ENCODE measurements at regions not wholly inside any gene's neighbourhood (a gene's known extent, or its start where the extent isn't known, plus 50 kb on each side); places are given as distances from the start of the nearest gene placed in this dataset.

GRCh38 chr10:2951235-2951835 is 116.0 kb upstream of the PFKP start:
- DNase-seq: no peak

GRCh38 chr10:2950546-2950945 is 116.8 kb upstream of the PFKP start:
- DNase-seq: no peak

DNA sequence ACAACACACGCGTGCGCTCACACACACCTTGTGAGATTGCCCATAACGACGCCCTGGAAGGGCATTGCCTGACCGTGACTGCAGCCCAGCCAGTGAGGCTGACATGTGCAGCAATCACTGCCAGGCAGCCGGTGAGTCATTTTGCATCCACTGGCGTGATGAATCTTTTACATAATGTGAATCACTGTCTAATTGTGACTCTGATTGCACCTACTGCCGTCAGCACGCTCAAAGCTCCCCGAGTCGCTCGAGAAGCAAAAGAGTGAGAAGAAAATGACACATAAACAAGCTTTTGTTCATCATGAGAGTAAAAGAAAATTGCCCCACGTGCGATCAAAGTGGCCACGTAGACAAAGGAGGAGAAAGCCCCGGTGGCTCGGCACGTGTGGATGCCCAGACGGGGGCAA is 117.4 kb upstream of the PFKP start:
- DNase-seq: peak in 26 of 58 donors; percentile 3 to 57 (median 23)

DNA sequence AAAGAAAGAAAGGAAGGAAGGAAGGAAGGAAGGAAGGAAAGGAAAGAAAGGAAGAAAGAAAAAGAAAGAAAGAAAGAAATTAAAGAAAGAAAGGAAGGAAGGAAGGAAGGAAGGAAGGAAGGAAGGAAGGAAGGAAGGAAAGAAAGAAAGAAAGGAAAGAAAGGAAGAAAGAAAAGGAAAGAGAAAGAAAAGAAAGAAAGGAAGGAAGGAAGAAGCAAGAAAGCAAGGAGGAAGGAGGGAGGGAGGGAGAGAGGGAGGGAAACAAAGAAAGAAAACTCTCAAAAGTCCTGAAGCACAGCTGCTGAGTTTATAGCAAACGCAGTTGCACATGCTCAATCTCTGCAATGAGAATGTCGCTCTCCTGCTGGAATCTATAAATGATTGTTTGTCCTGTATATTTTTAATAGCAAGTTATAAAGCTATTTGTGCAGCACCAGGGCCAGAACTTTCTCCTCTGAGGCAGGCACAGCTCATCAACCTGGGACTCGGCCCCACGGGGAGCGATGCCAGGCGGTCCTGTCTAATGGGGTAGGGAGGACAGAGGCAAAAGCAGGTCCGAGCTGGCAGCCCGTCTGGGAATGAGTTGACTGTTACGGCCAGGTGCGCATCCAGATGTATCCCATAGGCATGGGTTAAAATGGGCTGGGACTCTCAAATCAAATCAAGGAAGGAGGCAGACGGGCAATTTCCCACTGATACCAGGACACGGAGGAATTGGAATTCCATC is 118.0 kb upstream of the PFKP start:
- DNase-seq: no peak

DNA sequence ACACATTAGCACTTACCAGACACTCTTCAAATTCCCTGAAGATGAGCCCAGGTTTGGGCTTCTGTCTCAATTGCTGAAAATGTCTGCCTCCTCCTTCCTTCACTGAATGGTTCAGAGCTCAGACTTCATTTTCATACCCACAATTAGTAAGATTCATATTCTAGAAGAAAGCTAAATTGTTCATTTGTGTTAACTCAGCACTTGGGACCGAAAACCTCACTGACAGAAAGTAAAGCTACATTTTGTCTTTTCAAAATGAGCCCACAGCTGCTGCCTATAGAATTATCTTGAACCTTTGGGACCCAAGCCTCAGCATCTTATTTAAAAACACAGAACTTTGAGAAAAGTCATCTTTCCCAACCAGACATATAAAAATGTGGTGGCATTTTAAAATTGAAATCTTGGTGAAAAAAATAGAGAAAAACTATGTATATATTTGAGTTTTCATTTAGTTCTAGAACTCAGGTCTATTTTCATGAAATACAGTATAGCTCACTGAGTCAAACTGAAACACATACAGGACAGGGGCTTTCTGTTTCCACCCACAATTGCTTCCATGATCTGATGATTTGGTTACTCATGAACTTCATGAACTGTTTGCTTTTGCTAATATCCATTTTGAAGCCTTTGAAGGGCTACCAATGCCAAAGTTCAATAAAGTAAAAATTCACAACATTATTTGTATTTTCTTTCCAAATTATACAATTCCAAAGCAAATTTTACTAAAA is 119.1 kb upstream of the PFKP start:
- no peak for DNase-seq

DNA sequence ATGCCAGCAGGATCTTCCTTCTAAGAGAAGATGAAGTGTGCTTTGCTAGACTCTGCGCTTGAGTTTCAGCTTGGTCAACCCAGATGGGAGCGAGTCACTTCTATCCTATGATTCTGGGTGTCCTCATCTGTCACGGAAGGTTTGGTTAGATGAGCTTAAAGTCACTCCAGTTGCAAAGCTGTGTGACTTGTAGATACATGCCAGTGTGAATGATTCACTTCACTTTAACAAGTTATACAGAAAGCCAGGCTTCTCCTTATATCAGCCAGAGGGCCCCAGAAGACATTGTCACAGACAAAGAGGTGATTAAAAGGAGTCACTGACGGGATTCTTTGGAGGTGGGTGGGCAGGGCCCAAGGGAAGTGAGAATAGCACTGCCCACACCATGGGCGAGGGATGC is 122.6 kb upstream of the PFKP start:
- DNase-seq: no peak

GRCh38 chr10:2943932-2944614 is 123.3 kb upstream of the PFKP start:
- no peak for DNase-seq

GRCh38 chr10:2942938-2943337 is 124.4 kb upstream of the PFKP start:
- DNase-seq: no peak

GRCh38 chr10:2938869-2939268 is 128.5 kb upstream of the PFKP start:
- no peak for DNase-seq

DNA sequence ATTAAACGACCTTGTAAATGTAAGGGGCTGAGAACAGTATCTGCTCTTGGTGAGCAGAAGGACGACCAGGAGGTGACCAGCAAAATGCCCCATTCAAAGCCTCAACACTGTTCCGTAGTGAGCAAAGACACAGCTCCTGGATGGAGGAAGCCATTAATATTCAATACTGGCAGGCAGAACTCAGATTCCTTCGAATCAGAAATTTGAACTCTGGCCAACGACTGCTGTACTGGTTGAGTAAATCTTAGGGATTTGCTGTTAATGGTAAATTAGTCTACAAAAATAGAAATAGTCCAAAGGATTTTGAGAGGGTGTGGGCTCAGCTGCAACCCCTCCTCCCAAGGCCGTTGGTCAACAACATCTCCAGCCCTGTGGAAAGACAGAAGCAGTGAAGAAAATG is 130.5 kb upstream of the PFKP start:
- no peak for DNase-seq

- DNase-seq: no peak
These were observed 131.5 kb upstream of the PFKP start for GRCh38 chr10:2935647-2936386.

- DNase-seq: no peak
These were observed 133.4 kb upstream of the PFKP start for GRCh38 chr10:2933924-2934323.

GRCh38 chr10:2933519-2933918 is 133.8 kb upstream of the PFKP start:
- no peak for DNase-seq

DNA sequence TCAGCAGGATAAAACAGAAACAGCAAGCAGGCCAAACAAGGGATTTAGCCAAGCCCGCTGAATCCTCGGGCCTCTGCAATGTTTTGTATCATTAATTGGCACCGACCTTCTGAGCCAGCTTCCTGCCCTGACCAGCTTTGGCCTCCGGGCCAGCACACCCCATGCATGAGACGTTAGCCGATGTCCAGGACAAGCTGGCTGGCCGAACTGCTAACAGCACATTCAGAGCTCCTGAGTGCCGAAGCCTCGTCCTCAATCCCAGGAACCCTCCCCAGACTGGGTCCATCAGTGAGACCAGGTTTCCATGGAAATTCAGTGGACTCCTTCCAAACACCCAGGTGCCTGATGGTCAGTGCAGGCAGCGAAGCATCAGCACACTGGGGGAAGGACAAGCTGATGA is 134.3 kb upstream of the PFKP start:
- peak in 29 of 58 donors; percentile 4 to 50 (median 21) for DNase-seq

DNA sequence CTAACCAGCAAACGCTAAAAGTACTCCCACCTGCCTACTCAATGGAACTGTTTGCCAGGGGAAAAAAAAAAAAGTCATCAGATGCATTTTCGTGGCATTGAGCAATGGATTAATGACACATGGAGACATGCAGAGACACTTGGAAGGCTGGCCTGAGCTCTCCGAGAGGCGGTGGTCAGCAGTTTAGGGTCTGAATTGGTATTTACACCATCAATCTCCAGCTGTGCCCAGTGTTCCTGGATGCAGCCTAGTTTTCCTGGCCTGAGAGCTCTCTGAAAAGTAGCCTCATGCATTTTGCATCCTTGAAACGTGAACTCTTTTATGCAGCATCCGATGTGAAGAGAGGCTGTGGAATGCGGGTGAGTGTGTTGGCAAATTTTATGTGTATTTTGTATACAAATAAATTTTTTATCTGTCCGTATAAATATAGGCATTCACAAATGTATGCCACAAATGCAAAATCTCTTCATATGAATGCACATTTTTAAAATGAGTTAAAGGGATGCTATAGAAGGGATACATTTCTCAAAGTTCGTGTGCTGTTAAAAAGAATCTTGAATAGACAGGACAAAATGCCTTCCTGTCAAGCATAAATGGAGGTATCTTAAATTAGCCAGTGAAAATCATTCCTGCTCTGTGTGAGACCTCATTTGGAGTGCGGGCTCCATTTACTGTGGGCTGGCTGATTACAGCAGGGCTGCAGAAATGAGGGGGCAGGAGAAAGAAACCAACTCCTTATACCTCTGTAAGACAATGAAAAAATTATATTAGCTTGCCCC is 137.7 kb upstream of the PFKP start:
- DNase-seq: no peak

DNA sequence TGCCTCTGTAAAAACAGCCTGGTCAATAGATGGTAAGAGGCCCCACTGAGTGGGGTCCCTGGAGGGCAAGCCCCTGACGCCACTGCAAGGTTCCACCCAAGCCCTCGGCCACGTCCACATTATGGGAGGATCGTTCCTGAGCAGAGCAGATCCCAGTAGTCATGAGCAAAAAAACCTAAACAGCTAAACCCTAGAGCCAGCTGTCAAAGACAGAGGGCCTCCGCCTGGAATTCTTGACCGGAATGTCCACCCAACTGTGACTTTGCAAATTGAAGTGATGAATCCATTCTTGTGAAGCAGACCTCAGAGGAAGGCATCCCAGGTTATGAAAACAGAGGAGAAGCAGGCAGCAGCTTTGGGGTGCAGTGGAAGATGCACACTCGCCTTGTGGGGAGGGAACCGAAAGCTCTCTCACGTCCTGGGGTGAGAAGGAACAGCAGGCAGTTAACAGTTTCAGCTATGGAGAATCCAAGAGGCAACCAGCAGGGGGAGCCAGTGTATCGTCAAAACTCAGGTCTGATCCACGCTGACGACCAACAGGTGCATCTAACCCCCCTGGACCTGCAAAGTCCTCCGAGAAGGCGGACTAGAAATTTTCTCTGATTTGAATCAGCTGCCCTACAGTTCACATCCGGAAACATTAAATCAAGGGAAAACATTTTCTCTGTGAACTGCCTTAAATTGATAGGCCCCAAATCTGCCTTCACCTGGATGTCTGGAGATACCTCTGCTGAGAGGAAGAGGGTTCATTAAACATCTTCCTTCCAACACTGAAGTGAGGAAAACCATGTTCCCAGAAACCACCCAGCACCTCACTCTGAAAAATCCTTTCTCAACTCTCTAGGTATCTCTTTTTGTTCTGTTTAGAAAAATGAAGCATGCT is 139.1 kb upstream of the PFKP start:
- DNase-seq: peak in 49 of 58 donors; percentile 10 to 80 (median 34)

- DNase-seq: no peak
These were observed 140.3 kb upstream of the PFKP start for GRCh38 chr10:2926918-2927660.

DNA sequence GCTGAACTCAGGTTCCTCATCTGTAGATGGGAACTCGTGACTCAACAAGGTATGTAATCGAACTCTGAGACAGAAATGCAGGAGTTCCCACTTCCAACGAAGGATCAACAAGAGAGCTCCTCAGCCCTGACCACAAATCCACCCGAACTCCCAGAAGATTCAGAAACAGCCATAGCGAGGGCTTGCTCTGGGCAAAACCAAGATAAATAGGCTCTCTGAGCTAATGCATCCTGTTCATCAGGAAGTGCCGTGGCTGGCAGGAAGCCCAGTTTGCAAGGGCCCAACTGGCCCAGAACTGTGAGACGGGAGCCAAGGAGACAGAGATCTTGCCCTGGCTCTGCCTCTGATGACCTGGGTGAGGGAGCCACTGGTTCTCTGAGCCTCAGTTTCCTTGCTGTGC is 141.7 kb upstream of the PFKP start:
- peak in 19 of 58 donors; percentile 5 to 33 (median 12) for DNase-seq

DNA sequence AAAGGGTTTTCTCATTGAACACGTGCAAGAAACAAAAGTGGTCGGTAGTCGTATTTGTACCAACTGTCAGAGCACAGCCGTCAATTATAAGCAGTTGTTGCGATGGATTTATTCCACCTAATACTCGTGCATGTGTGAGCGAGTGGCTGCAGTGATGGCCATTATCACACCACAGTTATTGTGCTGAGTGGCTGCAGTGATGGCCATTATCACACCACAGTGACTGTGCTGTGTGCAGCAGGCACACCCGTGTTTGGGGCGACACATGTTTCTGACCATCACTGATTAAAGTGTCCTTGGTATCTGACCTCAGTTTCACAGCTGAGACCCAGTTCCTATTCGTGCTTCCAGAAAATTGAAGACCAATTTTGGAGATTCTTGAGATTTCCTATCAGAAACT is 142.9 kb upstream of the PFKP start:
- DNase-seq: no peak

Data from anterior cingulate cortex (tissue), 58 donors.